Gastrocnemius medialis (tissue), 4 donors: ENCODE measurements at regions not wholly inside any gene's neighbourhood (a gene's known extent, or its start where the extent isn't known, plus 50 kb on each side); places are given as distances from the start of the nearest gene placed in this dataset.
"Not testable (repeated sequence)": the region's sequence is repeated elsewhere in the genome, so short reads cannot be mapped to it uniquely, and the experiment has no call there.

Experiments used
- ATAC-seq, 2 donors: fragments of 150-250 bp; one replicate each; pipeline ENCODE4 v1.9.1; 2016
- DNase-seq, 2 donors: peaks; one replicate each; pipeline ENCODE4 v3.0.0-alpha.2; 2019
- H3K27ac ChIP-seq, 4 donors: fragments of 200-600 bp; sonication (generic); 1 replicate in 1 of 4; 2 replicates in 3 of 4; pipeline ENCODE4 v1.5.1; 2016 to 2018; ENCODE audit warnings: mild to moderate bottlenecking in 2 of 4, moderate library complexity in 1 of 4
- H3K27me3 ChIP-seq, 3 donors: fragments of 200-600 bp; sonication (generic) in 2 of 3; 1 replicate in 1 of 3; 2 replicates in 2 of 3; pipeline versions ENCODE4 v1.5.1 to v1.6.0; 2016 to 2019; ENCODE audit warnings: mild to moderate bottlenecking in 1 of 3, moderate library complexity in 1 of 3
- H3K36me3 ChIP-seq, 2 donors: fragments of 200-600 bp; sonication (generic) in 1 of 2; one replicate each; pipeline ENCODE4 v1.5.1; 2017 to 2018
- H3K4me1 ChIP-seq, 2 donors: fragments of 200-600 bp; sonication (generic) in 1 of 2; one replicate each; pipeline ENCODE4 v1.5.1; 2016 to 2017; ENCODE audit warnings: mild to moderate bottlenecking in 2 of 2
- H3K4me3 ChIP-seq, 4 donors: fragments of 200-600 bp; sonication (generic) in 3 of 4; 1 replicate in 1 of 4; 2 replicates in 3 of 4; pipeline ENCODE4 v1.5.1; 2016 to 2019; ENCODE audit warnings: mild to moderate bottlenecking in 2 of 4
- H3K9me3 ChIP-seq, 3 donors: fragments of 200-600 bp; sonication (generic) in 2 of 3; 1 replicate in 1 of 3; 2 replicates in 2 of 3; pipeline ENCODE4 v1.5.1; 2016 to 2019
- CTCF ChIP-seq, 5 experiments: fragments of 450-650 bp in 3 of 5; fragments of 200-600 bp in 2 of 5; sonication (generic) in 2 of 5; IDR thresholded peaks in 4 of 5; conservative IDR thresholded peaks in 1 of 5; 1 replicate in 4 of 5; 2 replicates in 1 of 5; pipeline ENCODE4 v1.5.1; 2016 to 2019; ENCODE audit warnings: antibody characterized with exemption in 5 of 5, mild to moderate bottlenecking in 3 of 5, moderate library complexity in 3 of 5
- POLR2A ChIP-seq, 2 donors: fragments of 450-650 bp; IDR thresholded peaks; one replicate each; pipeline ENCODE4 v1.6.1; 2017; ENCODE audit warnings: antibody characterized with exemption in 2 of 2, mild to moderate bottlenecking in 2 of 2, moderate library complexity in 2 of 2
- in situ Hi-C, 4 donors: fragments of 200-750 bp; cut with MboI; loops; one replicate each; pipeline versions ENCODE4 v1.15.0 to v1.8.0; 2017; ENCODE audit warnings: low sequenced_read_pairs in 4 of 4
- intact Hi-C: fragments of 100-400 bp; cut with DNase I; formaldehyde crosslinking; loops from one replicate; pipeline ENCODE4 v1.15.1; 2023; ENCODE audit warnings: low total_unique reads

GRCh38 chr1:840592-840991 is 83.1 kb upstream of the SAMD11 start:
- ATAC-seq, H3K36me3 ChIP-seq, H3K27ac ChIP-seq, intact Hi-C loops, H3K27me3 ChIP-seq, H3K9me3 ChIP-seq, H3K4me3 ChIP-seq, DNase-seq, in situ Hi-C loops: not testable (repeated sequence)
- peaks cover 9 to 10% of the 10 kb centered on the region in 2 donors for H3K4me1 ChIP-seq

- H3K4me1 ChIP-seq, H3K27me3 ChIP-seq, in situ Hi-C loops, DNase-seq, ATAC-seq, H3K9me3 ChIP-seq, H3K27ac ChIP-seq, H3K36me3 ChIP-seq, H3K4me3 ChIP-seq, intact Hi-C loops: not testable (repeated sequence)
These were observed 81.9 kb upstream of the SAMD11 start for GRCh38 chr1:841671-842425.

- DNase-seq, intact Hi-C loops, H3K4me3 ChIP-seq, in situ Hi-C loops, H3K27ac ChIP-seq, H3K4me1 ChIP-seq, H3K9me3 ChIP-seq, H3K36me3 ChIP-seq, H3K27me3 ChIP-seq, ATAC-seq: not testable (repeated sequence)
These were observed 80.9 kb upstream of the SAMD11 start for GRCh38 chr1:842799-843198.

GRCh38 chr1:843946-844345 is 79.8 kb upstream of the SAMD11 start:
- H3K4me3 ChIP-seq, H3K4me1 ChIP-seq, H3K27me3 ChIP-seq, H3K9me3 ChIP-seq, intact Hi-C loops, ATAC-seq, DNase-seq, H3K27ac ChIP-seq, in situ Hi-C loops: not testable (repeated sequence)
- peaks cover 0 to 14% of the 10 kb centered on the region in 2 donors for H3K36me3 ChIP-seq

GRCh38 chr1:844472-845026 is 79.2 kb upstream of the SAMD11 start:
- no peaks in the 10 kb centered on the region for H3K4me1 ChIP-seq
- TF ChIP-seq CTCF (IDR thresholded peaks at IDR 0.05 in 4 of 5, conservative IDR thresholded peaks at IDR 0.05 in 1 of 5) (no peak), POLR2A (IDR thresholded peaks at IDR 0.05) (no peak)
- peaks cover 0 to 14% of the 10 kb centered on the region in 2 donors for H3K36me3 ChIP-seq
- H3K4me3 ChIP-seq = no peak overlapping the region
- ATAC-seq (no peak), DNase-seq (no peak)
- H3K27me3 ChIP-seq = no peaks in the 10 kb centered on the region
- intact Hi-C loops (no loop called here), in situ Hi-C loops (no loop called here)
- no peaks in the 10 kb centered on the region for H3K9me3 ChIP-seq
- no peak overlapping the region for H3K27ac ChIP-seq

- intact Hi-C loops, DNase-seq, H3K4me1 ChIP-seq, H3K27me3 ChIP-seq, ATAC-seq, H3K4me3 ChIP-seq, in situ Hi-C loops, H3K9me3 ChIP-seq, H3K27ac ChIP-seq: not testable (repeated sequence)
- H3K36me3 ChIP-seq = peaks cover 0 to 14% of the 10 kb centered on the region in 2 donors
These were observed 78.1 kb upstream of the SAMD11 start for GRCh38 chr1:845641-846040.

- H3K4me3 ChIP-seq, H3K27me3 ChIP-seq, in situ Hi-C loops, H3K9me3 ChIP-seq, DNase-seq, ATAC-seq, H3K4me1 ChIP-seq, intact Hi-C loops, H3K27ac ChIP-seq: not testable (repeated sequence)
- H3K36me3 ChIP-seq = peaks cover 0 to 14% of the 10 kb centered on the region in 2 donors
These were observed 73.8 kb upstream of the SAMD11 start for GRCh38 chr1:849873-850272.

- H3K4me1 ChIP-seq, H3K9me3 ChIP-seq, DNase-seq, H3K27me3 ChIP-seq, in situ Hi-C loops, ATAC-seq, H3K4me3 ChIP-seq, intact Hi-C loops, H3K27ac ChIP-seq: not testable (repeated sequence)
- peaks cover 0 to 18% of the 10 kb centered on the region in 2 donors for H3K36me3 ChIP-seq
These were observed 73.4 kb upstream of the SAMD11 start for GRCh38 chr1:850318-850717.

GRCh38 chr1:851398-851797 is 72.3 kb upstream of the SAMD11 start:
- peaks cover 0 to 20% of the 10 kb centered on the region in 2 donors for H3K36me3 ChIP-seq
- H3K27me3 ChIP-seq, H3K27ac ChIP-seq, DNase-seq, ATAC-seq, in situ Hi-C loops, H3K9me3 ChIP-seq, intact Hi-C loops, H3K4me3 ChIP-seq, H3K4me1 ChIP-seq: not testable (repeated sequence)

GRCh38 chr1:851841-852240 is 71.9 kb upstream of the SAMD11 start:
- H3K9me3 ChIP-seq, H3K4me1 ChIP-seq, DNase-seq, H3K27me3 ChIP-seq, ATAC-seq, intact Hi-C loops, H3K4me3 ChIP-seq, in situ Hi-C loops, H3K27ac ChIP-seq: not testable (repeated sequence)
- peaks cover 0 to 20% of the 10 kb centered on the region in 2 donors for H3K36me3 ChIP-seq
